ENCODE measurements at regions not wholly inside any gene's neighbourhood (a gene's known extent, or its start where the extent isn't known, plus 50 kb on each side); places are given as distances from the start of the nearest gene placed in this dataset.

DNA sequence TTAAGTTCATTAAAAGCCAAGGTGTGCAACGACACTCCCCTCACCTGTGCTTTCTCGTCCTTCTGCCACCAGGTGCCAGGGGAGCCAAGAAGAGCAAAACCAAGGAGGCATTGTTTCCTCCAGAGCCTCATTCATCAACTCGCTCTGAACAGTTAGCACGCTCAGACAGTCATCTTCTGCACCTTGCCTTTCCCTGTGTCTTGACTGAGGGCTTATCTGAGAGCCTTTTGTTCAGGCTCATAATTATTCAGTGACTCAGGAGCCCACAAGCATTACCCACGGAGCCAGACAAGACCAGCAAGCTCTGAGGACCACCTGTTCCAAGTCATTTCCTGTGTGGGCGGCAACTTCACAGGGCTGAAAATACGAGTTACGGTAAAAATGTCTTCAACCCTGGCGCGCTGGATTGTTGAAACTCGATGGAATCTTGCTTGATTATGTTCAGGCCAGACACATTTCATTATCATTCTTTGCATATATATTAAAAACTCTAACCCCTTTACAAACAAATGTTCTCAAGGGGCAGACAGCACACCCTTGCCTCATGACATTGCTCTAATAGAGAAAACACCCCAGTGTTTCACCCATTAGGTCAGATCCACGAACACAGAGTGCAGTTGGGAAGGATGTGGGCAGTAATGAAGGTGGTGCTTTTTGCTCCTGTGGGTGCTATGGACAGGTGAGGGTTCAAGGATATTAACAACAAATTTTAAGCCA lies 89.7 kb upstream of the RUNX1 start:
- TF ChIP-seq, protein P1, sequence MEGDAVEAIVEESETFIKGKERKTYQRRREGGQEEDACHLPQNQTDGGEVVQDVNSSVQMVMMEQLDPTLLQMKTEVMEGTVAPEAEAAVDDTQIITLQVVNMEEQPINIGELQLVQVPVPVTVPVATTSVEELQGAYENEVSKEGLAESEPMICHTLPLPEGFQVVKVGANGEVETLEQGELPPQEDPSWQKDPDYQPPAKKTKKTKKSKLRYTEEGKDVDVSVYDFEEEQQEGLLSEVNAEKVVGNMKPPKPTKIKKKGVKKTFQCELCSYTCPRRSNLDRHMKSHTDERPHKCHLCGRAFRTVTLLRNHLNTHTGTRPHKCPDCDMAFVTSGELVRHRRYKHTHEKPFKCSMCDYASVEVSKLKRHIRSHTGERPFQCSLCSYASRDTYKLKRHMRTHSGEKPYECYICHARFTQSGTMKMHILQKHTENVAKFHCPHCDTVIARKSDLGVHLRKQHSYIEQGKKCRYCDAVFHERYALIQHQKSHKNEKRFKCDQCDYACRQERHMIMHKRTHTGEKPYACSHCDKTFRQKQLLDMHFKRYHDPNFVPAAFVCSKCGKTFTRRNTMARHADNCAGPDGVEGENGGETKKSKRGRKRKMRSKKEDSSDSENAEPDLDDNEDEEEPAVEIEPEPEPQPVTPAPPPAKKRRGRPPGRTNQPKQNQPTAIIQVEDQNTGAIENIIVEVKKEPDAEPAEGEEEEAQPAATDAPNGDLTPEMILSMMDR (IDR thresholded peaks at IDR 0.05) = no peak
- no peak for TF ChIP-seq POLR2A (IDR thresholded peaks at IDR 0.05)

Measured in heart left ventricle (tissue), 13 donors.